ENCODE measurements at regions not wholly inside any gene's neighbourhood (a gene's known extent, or its start where the extent isn't known, plus 50 kb on each side); places are given as distances from the start of the nearest gene placed in this dataset.
A peak's percentile ranks its signal among the peaks of the same experiment; 100 is the strongest.
"Not testable (repeated sequence)": the region's sequence is repeated elsewhere in the genome, so short reads cannot be mapped to it uniquely, and the experiment has no call there.

- peak; percentile 7 for DNase-seq (ENCODE audit: low spot score)
Measured at GRCh38 chr1:143905214-143906179, 66.3 kb downstream of the FAM72C start.

DNA sequence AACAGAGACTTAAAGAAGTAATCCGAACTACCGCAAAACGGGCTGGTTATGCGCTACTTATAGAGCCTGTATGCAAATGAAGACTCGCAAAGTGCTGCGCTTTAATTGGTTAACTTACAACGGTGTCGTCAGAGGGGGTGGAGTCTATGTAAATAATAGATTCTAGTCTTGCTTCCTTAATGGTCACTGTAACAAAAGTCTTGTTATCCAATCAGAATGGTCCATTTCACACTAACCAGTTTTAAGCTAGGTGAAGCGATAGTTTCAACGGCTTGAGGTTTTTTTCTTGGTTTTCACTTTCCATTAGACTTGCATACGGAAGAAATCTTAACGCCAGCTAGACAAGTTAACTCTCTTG is 67.2 kb downstream of the FAM72C start:
- DNase-seq (ENCODE audit: low spot score), result not testable (repeated sequence)

DNA sequence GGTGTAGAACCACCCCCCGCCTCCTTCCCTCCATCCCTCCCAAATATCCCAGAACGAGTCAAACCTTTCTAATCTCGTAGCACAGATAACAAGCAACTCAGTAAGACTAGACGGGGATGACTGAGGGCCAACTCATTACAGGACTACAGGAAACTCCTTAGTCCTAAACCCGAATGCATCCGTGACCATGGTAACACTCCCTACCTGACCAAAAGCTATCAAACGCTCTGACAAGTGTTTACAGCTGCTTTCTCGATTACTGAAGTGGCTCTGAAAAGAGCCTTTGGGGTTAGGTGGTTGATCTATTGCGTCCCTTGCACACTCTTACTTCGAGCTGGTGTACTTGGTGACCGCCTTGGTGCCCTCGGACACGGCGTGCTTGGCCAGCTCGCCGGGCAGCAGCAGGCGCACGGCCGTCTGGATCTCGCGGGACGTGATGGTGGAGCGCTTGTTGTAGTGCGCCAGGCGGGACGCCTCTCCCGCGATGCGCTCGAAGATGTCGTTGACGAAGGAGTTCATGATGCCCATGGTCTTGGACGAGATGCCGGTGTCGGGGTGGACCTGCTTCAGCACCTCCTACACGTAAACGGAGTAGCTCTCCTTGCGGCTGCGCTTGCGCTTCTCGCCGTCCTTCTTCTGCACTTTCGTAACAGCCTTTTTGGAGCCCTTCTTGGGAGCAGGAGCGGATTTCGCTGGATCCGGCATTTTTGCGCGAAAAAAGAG is 67.7 kb downstream of the FAM72C start:
- not testable (repeated sequence) for DNase-seq (ENCODE audit: low spot score)

- not testable (repeated sequence) for DNase-seq (ENCODE audit: low spot score)
Measured at GRCh38 chr1:143896377-143896776, 75.4 kb downstream of the FAM72C start.

GRCh38 chr1:143884932-143885574 is 86.7 kb downstream of the FAM72C start:
- not testable (repeated sequence) for DNase-seq (ENCODE audit: low spot score)

DNA sequence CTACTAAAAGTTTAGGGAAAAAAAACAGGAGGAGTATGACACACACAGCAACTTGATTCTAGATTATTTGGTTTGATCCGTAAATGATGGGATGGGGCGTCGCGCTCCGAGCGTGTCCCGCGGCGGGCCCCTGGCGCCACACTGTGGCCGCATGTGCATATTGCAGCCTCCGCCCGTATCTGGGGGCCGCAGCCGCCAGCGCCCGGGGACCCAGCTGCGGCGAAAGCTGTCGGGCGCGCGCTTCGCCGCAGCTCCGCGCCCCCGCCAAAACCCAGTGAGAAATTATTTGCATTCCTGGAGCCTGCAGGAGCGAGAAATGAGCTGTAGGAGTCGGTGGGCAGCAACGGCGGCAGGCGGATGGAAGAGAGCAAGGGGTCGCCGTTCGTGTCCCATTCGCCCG is 87.3 kb downstream of the FAM72C start:
- DNase-seq (ENCODE audit: low spot score), result not testable (repeated sequence)

DNA sequence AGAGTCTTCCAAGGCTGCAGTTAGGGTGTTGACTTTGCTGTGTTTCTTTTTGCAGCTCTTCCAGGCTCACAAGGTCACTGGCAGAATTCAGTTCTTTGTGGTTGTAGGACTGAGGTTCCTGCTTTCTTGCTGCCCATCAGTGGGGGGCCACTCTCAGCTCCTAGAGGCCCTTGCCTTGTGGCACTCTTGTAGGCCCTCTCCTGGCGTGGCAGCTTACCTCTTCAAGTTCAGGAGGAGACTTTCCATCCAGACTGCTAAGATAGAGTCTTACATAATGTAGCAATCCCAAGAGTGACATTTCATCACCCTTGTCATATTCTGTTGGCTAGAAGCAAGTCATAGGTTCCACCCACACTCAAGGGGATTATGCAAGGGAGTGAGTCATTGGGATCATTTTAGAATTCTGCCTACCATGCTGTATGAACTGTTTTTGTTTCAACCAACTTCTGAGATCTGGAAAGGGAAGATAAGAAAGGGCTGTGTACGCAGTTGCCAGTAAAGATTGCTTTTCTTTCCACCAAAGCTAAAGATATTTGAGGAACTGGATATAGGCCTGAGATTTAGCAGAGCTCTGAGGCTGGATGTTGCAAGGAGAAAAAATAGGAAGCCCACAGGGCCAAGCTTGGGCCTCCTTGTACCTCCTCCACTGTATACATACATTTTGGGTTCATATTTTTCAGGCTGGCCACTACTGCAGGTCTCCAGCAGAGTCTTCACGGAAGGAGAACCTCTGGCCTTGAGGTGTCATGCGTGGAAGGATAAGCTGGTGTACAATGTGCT is 91.8 kb downstream of the FAM72C start:
- DNase-seq (ENCODE audit: low spot score), result not testable (repeated sequence)

DNA sequence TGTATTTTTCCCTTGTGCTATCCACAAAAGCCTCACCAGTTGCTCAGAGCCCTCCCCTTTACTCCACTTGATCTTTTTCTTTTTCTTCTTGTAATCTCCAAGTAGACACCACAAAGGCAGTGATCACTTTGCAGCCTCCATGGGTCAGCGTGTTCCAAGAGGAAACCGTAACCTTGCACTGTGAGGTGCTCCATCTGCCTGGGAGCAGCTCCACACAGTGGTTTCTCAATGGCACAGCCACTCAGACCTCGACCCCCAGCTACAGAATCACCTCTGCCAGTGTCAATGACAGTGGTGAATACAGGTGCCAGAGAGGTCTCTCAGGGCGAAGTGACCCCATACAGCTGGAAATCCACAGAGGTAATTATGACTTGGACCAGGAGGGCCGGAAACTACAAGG is 95.8 kb downstream of the FAM72C start:
- DNase-seq (ENCODE audit: low spot score), result not testable (repeated sequence)

DNA sequence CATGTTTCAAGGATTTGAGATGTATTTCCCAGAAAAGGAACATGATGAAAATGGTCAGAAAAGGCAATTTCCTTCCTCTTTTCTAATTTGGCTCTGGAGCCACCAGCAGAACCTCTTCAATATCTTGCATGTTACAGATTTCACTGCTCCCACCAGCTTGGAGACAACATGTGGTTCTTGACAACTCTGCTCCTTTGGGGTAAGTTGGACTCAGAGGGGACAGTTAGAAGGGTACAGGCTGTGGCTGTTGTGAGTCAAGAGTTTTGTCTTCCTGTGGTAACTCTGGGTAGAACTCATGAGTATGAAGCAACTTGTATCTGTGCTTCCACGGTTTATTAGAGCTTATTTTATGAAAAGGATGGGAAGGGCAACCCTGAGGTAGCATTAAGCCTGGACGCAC is 97.2 kb downstream of the FAM72C start:
- not testable (repeated sequence) for DNase-seq (ENCODE audit: low spot score)

DNA sequence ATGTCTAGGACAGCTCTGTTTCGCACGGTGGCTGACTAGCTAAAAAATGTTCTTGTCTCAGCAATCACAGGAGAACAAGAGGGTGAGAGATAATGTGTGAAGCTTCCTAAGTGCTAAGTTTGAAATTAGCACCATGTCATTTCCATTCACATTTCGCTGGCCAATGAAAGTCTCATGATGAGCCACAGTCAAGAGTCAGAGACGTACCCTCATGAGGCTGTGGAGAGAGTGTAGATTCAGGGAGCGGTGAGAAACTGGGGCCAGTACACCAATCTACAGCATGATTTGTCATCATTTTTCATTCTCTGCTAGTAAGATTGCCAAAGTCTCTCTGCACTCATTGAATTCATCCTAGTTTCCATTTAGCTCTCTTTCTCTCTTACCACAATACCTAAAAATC is 98.1 kb downstream of the FAM72C start:
- DNase-seq (ENCODE audit: low spot score), result not testable (repeated sequence)

DNA sequence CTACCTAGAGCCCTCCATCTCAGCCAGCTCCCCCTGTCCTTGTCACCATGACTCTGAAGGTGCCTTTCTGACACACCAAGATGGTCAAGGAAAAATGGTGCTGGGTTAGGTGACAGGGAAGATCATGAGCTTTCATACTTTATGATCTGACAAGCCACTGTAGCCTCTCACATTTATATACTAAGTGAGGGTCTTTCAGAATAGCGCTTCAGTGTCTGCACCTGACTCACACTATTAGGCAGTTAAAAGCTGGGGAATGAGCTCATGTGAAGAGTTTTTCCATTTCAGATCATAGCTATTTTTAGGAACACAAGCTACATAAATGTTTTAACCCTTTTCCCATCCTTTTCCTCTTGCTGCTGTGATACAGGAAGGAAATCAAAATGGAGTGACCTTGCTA is 101.4 kb downstream of the FAM72C start:
- DNase-seq (ENCODE audit: low spot score), result not testable (repeated sequence)

GRCh38 chr1:143867590-143868220 is 104.1 kb downstream of the FAM72C start:
- DNase-seq (ENCODE audit: low spot score), result not testable (repeated sequence)

DNA sequence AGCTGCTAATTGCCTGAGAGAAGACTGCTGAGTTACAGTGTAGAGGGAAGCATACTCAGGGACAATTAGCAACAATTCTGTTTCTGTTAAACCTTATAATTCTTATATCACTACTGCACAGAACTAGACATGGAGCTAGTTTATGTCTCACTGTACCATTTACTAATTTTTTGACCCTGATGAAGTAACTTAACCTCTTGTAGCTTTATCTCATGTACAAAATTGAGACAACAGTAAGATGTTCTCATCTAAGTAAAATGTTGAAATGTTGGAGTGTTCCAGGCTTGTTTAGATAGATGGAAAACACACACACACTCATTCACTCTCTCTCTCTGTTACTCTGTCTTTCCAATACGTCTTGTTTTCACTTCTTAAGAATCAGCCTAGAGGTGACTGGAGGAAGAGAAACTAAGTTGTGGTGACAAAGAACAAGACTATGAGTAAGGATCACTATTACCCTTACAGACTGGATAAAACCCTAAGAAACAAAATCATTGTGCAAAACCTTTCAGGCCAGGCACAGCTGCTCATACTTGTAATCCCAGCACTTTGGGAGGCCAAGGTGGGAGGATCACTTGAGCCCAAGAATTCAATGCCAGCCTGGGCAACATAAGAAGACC is 107.8 kb downstream of the FAM72C start:
- not testable (repeated sequence) for DNase-seq (ENCODE audit: low spot score)

- not testable (repeated sequence) for DNase-seq (ENCODE audit: low spot score)
Measured at GRCh38 chr1:143862722-143863121, 109.1 kb downstream of the FAM72C start.

DNA sequence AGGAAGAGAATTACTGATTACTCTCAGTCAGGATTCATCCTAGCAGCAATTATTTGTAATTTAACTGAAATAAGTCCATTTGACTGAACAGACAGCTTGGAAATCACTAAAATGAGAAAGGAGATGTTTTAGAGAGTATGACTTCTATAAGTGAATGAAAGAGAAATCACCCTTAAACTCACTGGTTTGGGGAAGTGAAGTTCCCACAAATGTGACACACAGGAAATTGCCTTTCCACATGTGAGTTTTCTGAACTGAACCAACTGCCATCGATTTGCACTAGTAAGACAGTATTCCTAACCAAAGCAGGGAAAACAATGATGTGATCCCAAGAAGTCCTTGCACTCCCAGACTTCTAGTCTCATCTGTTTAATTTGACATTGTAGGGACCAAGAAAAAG is 110.5 kb downstream of the FAM72C start:
- DNase-seq (ENCODE audit: low spot score), result not testable (repeated sequence)

DNA sequence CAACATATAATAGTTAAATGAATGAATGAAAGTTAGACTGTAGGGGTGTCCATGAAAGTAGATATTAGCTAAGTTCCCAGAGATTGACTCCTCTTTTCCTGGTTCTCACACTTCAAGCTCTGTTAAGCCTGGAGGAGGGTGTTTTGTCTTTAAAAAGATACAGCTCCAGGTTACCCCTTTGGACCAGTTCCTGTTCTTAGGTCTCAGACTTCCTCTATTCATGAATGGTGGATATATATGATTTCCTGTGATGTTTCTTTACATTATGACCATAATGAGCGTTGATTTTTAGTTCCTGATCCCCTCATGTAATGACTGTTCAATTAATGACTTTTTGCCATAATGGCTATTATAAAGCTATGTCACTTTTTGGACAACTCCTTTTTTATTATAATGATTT is 115.9 kb downstream of the FAM72C start:
- not testable (repeated sequence) for DNase-seq (ENCODE audit: low spot score)

- not testable (repeated sequence) for DNase-seq (ENCODE audit: low spot score)
Measured at GRCh38 chr1:143854069-143854468, 117.7 kb downstream of the FAM72C start.

GRCh38 chr1:143850637-143851036 is 121.1 kb downstream of the FAM72C start:
- not testable (repeated sequence) for DNase-seq (ENCODE audit: low spot score)

GRCh38 chr1:143848859-143849258 is 122.9 kb downstream of the FAM72C start:
- DNase-seq (ENCODE audit: low spot score), result not testable (repeated sequence)

DNA sequence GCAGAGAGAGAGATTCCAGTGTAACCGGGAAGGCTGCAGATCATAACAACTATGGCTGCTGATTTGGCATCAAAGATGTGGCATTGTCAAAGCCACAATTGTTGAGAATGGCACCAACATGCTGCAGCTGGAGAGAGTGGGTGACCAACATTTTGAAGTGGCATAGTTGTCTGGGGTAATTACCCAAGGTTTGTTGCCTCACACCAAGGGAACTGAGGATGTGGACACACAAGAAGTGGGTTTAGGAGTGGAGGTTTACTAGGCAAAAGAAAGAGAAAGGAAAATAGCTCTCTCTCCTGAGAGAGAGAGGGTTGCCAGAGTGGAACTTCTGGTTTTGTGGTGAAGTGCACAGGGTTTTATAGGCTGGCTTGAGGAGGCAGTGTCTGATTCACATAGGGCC is 126.6 kb downstream of the FAM72C start:
- not testable (repeated sequence) for DNase-seq (ENCODE audit: low spot score)

GRCh38 chr1:143842058-143842457 is 129.7 kb downstream of the FAM72C start:
- DNase-seq (ENCODE audit: low spot score), result not testable (repeated sequence)

Measured in GM03348 (cell line).